ENCODE measurements at regions not wholly inside any gene's neighbourhood (a gene's known extent, or its start where the extent isn't known, plus 50 kb on each side); places are given as distances from the start of the nearest gene placed in this dataset.
A peak's percentile ranks its signal among the peaks of the same experiment; 100 is the strongest.

- DNase-seq (ENCODE audit: low spot score), result no peak
- no peak for TF ChIP-seq CTCF (conservative IDR thresholded peaks at IDR 0.05; ENCODE audit: low read depth)
- ChIA-PET POLR2A (ENCODE audit: low non-redundant PET) (no interaction called here), CTCF (interaction anchor here (0.6 kb wide), 2 partner anchors 19 to 53 kb away, joined by 3 read pairs; no protein-coding TSS in a partner anchor)
- H3K27ac ChIP-seq, result no peak overlapping the region
Observed at GRCh38 chr5:107808671-107809137, 138.0 kb upstream of the EFNA5 start.

GRCh38 chr5:107807431-107807830, 136.7 kb upstream of the EFNA5 start:
- POLR2A ChIA-PET (ENCODE audit: low non-redundant PET), result no interaction called here
- H3K27ac ChIP-seq, result no peak overlapping the region
- DNase-seq (ENCODE audit: low spot score), result no peak
- no peak for TF ChIP-seq CTCF (conservative IDR thresholded peaks at IDR 0.05; ENCODE audit: low read depth)
- CTCF ChIA-PET, result no interaction called here

DNA sequence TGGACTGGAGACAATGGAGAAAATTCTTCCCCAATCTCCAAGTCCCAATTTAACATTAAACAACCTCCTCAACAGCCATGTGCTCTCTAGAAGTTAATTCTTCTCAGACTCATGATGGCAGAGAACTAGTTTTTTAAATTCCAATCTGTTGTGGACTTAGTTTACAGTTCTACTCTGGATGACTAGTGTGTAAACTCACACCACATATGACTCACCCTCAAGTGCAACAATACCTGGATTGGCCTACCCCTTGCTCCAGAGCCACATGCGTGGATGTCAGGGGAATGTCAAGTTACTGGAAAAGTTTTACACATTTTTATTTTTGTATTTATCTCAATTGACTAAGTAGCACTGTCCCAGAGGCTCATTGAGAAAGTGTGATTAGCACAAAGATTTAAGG, 136.0 kb upstream of the EFNA5 start:
- ChIA-PET POLR2A (ENCODE audit: low non-redundant PET) (no interaction called here), CTCF (interaction anchor here (0.7 kb wide), 1 partner anchor 588 kb away, joined by 3 read pairs; no protein-coding TSS in a partner anchor)
- H3K27ac ChIP-seq, result no peak overlapping the region
- peak; percentile 96 for DNase-seq (ENCODE audit: low spot score)
- no peak for TF ChIP-seq CTCF (conservative IDR thresholded peaks at IDR 0.05; ENCODE audit: low read depth)

GRCh38 chr5:107806271-107806670, 135.5 kb upstream of the EFNA5 start:
- CTCF ChIA-PET, result interaction anchor here (0.7 kb wide), 1 partner anchor 588 kb away, joined by 3 read pairs; no protein-coding TSS in a partner anchor
- POLR2A ChIA-PET (ENCODE audit: low non-redundant PET), result no interaction called here
- no peak for TF ChIP-seq CTCF (conservative IDR thresholded peaks at IDR 0.05; ENCODE audit: low read depth)
- DNase-seq (ENCODE audit: low spot score), result no peak
- no peak overlapping the region for H3K27ac ChIP-seq

- no peak for TF ChIP-seq CTCF (conservative IDR thresholded peaks at IDR 0.05; ENCODE audit: low read depth)
- CTCF ChIA-PET, result interaction anchor here (0.6 to 0.7 kb wide), 2 partner anchors 17 to 587 kb away, joined by 3 read pairs; no protein-coding TSS in a partner anchor
- no peak overlapping the region for H3K27ac ChIP-seq
- no peak for DNase-seq (ENCODE audit: low spot score)
- POLR2A ChIA-PET (ENCODE audit: low non-redundant PET), result no interaction called here
Observed at GRCh38 chr5:107805824-107806223, 135.1 kb upstream of the EFNA5 start.

DNA sequence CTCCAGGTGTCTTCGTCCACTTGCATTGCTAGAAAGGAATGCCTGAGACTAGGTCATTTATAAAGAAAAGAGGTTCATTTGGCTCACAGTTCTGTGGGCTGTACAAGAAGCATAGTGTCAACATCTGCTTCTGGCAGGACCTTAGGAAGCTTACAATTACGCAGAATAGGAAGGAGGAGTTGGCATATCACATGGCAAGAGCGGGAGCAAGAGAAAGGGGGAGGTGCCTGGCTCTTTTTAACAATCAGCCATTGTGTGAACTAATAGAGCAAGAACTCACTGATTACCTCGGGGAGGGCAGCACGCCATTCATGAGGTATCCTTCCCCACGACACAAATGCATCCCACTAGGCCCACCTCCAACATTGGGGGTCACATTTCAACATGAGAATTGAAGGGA, 134.4 kb upstream of the EFNA5 start:
- DNase-seq (ENCODE audit: low spot score), result no peak
- no peak overlapping the region for H3K27ac ChIP-seq
- no peak for TF ChIP-seq CTCF (conservative IDR thresholded peaks at IDR 0.05; ENCODE audit: low read depth)
- POLR2A ChIA-PET (ENCODE audit: low non-redundant PET), result no interaction called here
- CTCF ChIA-PET, result interaction anchor here (0.6 kb wide), 1 partner anchor 17 kb away, joined by 3 read pairs; no protein-coding TSS in a partner anchor

Measured in RWPE1 (cell line).